ENCODE measurements at regions not wholly inside any gene's neighbourhood (a gene's known extent, or its start where the extent isn't known, plus 50 kb on each side); places are given as distances from the start of the nearest gene placed in this dataset.
A peak's percentile ranks its signal among the peaks of the same experiment; 100 is the strongest.
"Not testable (repeated sequence)": the region's sequence is repeated elsewhere in the genome, so short reads cannot be mapped to it uniquely, and the experiment has no call there.

- no peak for TF ChIP-seq ZFX (IDR thresholded peaks at IDR 0.05; ENCODE audit: borderline replicate concordance)
- TF ChIP-seq CTCF (IDR thresholded peaks at IDR 0.05), result no peak
- no peak overlapping the region for H3K27ac ChIP-seq
Observed at GRCh38 chr10:5576780-5577624, 52.2 kb downstream of the CALML3 start.

DNA sequence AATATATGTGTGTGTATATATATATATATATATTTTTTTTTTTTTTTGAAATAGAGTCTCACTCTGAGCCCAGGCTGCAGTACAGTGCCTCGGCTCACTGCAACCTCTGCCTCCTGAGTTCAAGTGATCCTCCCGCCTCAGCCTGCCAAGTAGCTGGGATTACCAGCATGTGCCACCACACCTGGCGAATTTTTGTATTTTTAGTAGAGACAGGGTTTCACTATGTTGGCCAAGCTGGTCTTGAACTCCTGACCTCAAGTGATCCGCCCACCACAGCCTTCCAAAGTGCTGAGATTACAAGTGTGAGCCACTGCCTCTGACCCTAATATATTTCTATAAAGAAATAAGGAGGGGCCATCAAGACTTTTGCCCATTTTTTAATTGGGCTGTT is 55.3 kb downstream of the CALML3 start:
- H3K27ac ChIP-seq, result not testable (repeated sequence)

DNA sequence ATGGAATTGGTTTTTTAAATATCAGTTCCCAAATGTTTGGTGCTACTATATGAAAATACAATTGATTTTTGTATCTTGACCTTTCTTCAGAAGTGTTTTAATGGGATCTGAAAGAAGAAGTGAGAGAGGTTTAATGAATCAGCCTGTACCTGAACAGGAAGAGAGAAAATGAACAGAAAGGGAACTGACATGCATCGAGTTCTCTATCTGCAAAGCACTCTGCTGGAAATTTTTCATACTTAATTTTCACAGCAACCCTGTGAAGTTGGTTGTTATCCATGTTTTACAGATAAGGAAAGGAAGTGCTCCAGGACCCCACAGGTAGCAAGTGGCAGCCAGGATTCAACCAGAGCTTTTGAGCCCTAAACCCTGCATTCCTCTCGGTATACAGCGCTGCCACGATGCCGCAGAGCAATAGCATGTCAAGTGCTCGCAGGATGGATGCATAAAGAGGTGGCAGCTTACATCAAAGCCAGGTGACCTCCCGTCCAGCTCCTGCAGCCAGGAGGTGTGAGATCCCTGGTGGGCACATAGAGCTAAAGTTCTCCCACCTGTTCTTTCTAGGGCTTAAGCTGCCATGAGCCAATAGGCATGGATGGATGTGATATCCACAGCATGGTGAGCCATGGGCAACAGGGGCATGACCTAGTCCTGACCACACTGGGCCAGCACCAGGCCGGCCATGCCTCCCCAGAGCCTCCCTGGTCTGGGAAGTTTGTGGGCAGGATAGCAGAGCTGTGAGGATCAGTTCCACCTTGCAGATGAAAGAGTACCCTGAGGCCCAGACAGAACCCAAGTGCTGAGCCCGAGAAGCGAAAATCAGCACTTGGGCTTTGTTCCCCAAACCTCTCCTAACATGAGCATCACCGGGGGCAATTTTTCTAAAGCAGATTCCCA is 57.2 kb downstream of the CALML3 start:
- no peak overlapping the region for H3K27ac ChIP-seq
- TF ChIP-seq CTCF (IDR thresholded peaks at IDR 0.05) (no peak), ZFX (IDR thresholded peaks at IDR 0.05; ENCODE audit: borderline replicate concordance) (no peak)

- no peak overlapping the region for H3K27ac ChIP-seq
- no peak for TF ChIP-seq ZFX (IDR thresholded peaks at IDR 0.05; ENCODE audit: borderline replicate concordance)
- TF ChIP-seq CTCF (IDR thresholded peaks at IDR 0.05), result no peak
Observed at GRCh38 chr10:5582736-5583135, 58.0 kb downstream of the CALML3 start.

- peak overlapping the region; percentile 69 for H3K27ac ChIP-seq
- TF ChIP-seq ZFX (IDR thresholded peaks at IDR 0.05; ENCODE audit: borderline replicate concordance) (no peak), CTCF (IDR thresholded peaks at IDR 0.05) (no peak)
Observed at GRCh38 chr10:5583525-5584175, 58.9 kb downstream of the CALML3 start.

DNA sequence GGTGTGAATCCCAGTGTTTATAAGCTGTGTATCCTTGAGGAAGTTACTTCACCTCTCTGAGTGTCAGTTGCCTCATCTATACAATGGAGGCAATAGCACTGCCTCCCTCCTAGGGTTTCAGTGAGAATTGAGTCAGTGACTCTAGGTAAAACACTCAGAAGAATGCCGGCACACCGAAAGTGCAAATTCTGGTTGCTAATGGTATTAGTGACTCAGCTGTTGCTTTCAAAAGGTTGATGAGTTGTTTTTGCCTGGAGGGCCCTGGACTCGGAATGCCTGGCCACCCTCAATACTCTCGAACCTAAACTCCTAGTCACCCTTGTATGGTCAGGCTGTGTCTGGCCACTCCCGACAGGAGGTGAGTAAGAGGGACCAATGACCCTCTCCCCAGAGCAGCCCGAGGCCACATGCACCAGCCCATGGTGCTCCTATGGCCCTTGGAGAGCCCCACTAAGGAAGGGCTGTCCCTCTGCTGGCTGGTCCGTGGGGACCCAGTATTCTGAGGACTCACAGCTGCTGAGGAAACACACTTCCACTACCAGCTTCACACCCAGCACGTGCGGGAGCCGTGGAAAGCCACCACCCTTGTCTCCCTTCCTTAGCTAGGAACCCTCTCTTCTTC is 60.2 kb downstream of the CALML3 start:
- TF ChIP-seq ZFX (IDR thresholded peaks at IDR 0.05; ENCODE audit: borderline replicate concordance) (no peak), CTCF (IDR thresholded peaks at IDR 0.05) (no peak)
- H3K27ac ChIP-seq, result peak overlapping the region; percentile 20; the same call in 1 of the 2 replicates

All from 22Rv1 (cell line).